GM18861 (cell line): ENCODE measurements at regions not wholly inside any gene's neighbourhood (a gene's known extent, or its start where the extent isn't known, plus 50 kb on each side); places are given as distances from the start of the nearest gene placed in this dataset.
"Not testable (repeated sequence)": the region's sequence is repeated elsewhere in the genome, so short reads cannot be mapped to it uniquely, and the experiment has no call there.

Experiments used
- ATAC-seq: cut with Tn5 transposase; IDR thresholded peaks from one replicate; pipeline ENCODE4 v1.9.1; 2021; ENCODE audit not compliant: unreplicated experiment

- ATAC-seq = no peak
Measured at GRCh38 chr3:95235916-95236315, 1173.1 kb downstream of the NSUN3 start.

DNA sequence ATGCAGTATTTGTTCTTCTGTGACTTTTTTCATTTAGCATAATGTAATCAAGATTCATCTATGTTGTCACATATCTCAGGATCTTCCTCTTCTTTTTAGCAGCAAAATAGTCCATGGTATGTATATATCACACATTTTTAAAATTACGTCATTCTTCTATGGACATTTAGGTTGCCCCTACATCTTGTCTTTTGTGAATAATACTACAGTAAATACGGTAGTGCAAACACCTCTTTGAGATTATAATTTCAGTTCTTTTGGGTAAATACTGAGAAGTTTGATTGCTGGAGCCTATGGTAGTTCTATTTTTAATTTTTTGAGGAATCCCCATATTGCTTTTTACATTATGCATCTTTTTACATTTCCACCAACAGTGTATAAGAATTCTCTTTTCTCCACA, 1174.9 kb downstream of the NSUN3 start:
- no peak for ATAC-seq

DNA sequence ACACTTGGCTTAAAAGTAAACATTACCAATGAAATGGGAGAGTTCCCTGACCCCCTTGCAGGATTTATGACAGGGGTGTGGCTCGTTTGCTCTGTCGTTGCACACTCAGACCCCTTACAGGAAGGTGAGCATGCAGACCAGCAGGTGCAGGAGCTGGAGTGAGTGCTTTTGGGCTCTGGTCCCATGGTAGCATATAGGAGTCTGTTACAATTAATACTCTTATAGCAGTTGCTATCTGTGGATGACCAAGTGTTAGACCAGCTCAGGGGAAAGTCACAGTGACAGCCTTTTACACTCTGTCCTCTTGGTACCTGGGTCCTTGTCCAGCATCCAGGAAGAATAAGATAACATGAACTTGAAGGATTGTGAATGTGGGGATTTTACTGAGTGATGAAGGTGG, 1177.5 kb downstream of the NSUN3 start:
- ATAC-seq = no peak

- not testable (repeated sequence) for ATAC-seq
Measured at GRCh38 chr3:95241256-95241655, 1178.4 kb downstream of the NSUN3 start.

- ATAC-seq = no peak
Measured at GRCh38 chr3:95246413-95246812, 1183.6 kb downstream of the NSUN3 start.

GRCh38 chr3:95254061-95254460, 1191.2 kb downstream of the NSUN3 start:
- ATAC-seq = no peak

- no peak for ATAC-seq
Measured at GRCh38 chr3:95254758-95255157, 1191.9 kb downstream of the NSUN3 start.

GRCh38 chr3:95265129-95265528, 1202.3 kb downstream of the NSUN3 start:
- ATAC-seq = no peak

GRCh38 chr3:95271395-95271794, 1208.5 kb downstream of the NSUN3 start:
- no peak for ATAC-seq

DNA sequence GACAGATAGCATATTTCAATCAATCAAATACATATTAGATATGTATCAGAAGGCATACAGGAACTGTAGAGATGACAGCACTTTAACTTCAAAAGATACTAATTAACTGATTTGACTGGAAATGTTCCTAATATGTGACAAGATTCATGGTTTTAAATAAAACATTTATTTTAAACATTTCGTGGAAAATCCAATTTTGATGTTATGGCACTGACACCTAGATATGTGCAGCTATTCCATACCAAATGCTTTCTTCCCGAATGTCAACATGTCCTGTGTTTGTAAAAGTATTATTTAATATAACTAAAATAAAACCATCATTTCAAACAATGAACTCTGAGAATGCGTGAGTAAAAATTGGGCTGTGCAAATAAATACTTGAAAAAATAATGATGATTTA, 1209.3 kb downstream of the NSUN3 start:
- no peak for ATAC-seq

DNA sequence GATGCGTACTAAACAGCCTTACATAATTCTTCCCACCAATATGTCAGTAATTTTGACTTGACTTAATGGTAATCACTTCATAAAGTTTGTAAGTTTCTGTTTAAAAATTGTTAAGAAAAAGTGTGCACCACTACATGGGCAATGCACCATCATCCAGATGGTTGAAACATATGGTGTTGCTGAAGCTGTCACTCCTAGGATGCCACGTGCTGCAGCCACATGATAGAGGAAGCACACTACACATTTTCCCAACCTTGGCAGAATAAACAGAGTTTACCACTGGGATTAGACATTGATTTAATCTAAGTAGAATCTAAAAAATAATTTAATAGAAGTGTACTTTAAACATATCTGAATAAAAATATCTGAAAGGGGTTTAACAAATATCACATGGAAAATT, 1209.9 kb downstream of the NSUN3 start:
- ATAC-seq = no peak

DNA sequence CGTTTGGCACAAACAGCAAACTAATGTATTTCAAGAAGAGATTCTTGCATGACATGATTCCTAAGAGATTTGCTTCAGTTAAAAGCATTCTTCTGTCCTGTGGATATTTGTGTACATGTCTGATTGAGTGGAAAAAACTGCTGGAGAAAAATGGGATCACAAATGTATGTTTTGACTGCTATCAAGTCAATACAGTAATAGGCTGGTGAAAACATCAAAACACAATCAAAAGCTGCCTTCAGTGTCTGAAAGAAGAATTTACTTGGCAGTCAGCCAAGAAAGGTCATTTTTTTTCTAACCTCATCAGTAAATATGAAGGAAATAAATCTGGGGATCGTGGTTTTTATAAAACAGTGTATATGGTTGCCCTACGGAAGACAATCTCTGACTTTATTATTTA, 1214.8 kb downstream of the NSUN3 start:
- ATAC-seq = no peak

GRCh38 chr3:95280711-95281352, 1218.0 kb downstream of the NSUN3 start:
- no peak for ATAC-seq

DNA sequence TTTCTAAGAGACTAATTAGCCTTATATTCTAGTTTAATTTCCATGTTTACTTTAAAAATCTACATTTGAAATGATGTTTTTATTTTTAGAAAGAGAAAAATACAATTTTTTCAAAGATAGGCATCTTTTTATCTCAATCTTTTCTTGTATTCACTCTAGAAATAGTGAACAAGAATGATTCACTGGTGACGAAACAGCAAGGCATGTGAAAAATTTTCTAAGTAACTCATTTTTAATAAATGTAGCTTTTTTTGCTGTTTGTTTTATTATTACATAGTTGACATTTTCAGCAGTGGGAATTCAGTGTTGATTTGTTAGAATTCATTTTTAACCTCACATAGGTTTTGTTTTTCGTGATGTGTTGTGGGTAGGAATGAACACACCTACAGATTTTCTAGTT, 1226.4 kb downstream of the NSUN3 start:
- ATAC-seq = no peak

- ATAC-seq = no peak
Measured at GRCh38 chr3:95297581-95297980, 1234.7 kb downstream of the NSUN3 start.

DNA sequence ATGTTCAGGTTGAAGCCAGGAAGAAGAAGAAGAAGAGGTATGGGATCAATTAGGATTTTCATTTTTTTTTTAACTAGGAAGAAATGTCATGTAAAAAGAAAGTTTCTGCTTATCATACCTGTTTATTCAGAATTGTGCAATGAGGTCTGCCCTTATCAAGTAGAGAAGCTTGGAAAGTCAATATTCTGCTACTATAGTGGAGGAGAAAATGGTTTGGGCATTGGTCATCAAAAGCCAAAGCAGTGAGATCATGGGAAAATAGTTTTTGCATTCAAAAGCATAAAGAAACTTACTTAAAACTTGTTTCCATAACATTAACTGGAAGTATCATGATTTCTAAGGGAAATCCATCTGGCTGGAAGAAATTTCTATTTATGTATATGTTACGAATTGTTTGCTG, 1239.2 kb downstream of the NSUN3 start:
- ATAC-seq = no peak

GRCh38 chr3:95310560-95310959, 1247.7 kb downstream of the NSUN3 start:
- no peak for ATAC-seq

GRCh38 chr3:95311272-95311671, 1248.4 kb downstream of the NSUN3 start:
- no peak for ATAC-seq

GRCh38 chr3:95312650-95313049, 1249.8 kb downstream of the NSUN3 start:
- ATAC-seq = no peak

- no peak for ATAC-seq
Measured at GRCh38 chr3:95319921-95320494, 1257.1 kb downstream of the NSUN3 start.

DNA sequence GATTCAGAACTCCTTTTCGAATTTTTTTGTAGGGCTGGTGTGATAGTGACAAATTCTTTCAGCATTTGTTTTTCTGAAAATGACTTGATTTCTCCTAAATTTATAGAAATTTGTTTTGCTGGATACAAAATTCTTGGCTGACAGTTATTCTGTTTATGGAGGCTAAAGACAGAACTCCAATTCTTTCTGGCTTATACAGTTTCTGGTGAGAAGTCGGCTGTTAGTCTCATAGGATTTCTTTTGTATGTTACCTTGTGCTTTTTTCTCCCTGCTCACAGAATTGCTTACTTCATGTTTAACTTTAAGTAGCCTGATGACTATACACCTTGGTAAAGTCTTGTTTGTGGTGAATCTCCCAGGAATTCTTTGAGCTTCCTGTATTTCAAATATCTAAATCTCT, 1264.6 kb downstream of the NSUN3 start:
- ATAC-seq = no peak

GRCh38 chr3:95333826-95334225, 1271.0 kb downstream of the NSUN3 start:
- no peak for ATAC-seq

DNA sequence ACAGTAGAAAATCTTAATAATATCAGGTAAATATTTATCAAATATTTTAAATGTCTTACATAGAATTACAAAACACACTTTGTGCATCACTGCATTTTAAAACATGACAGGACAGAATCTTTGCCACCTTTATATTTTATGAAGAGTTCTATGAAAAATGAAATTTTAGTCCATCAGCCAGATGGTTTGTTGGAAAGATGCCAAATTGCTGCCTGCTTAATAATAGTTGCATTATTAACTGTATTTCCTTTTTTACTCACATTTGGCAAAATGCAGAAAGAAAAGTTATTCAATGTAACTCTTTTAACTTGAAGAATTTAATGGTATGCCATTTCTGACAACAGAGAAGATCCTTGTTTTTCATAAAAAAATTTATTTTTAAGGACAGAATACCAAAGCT, 1271.6 kb downstream of the NSUN3 start:
- no peak for ATAC-seq
